HG02943 (cell line): ENCODE measurements at regions not wholly inside any gene's neighbourhood (a gene's known extent, or its start where the extent isn't known, plus 50 kb on each side); places are given as distances from the start of the nearest gene placed in this dataset.
"Not testable (repeated sequence)": the region's sequence is repeated elsewhere in the genome, so short reads cannot be mapped to it uniquely, and the experiment has no call there.

Experiments used
- ATAC-seq: cut with Tn5 transposase; IDR thresholded peaks from one replicate; pipeline ENCODE4 v1.9.1; 2021; ENCODE audit warnings: mild to moderate bottlenecking, low read depth, moderate library complexity; ENCODE audit not compliant: unreplicated experiment

GRCh38 chr6:148602136-148602535 is 144.7 kb upstream of the UST start:
- no peak for ATAC-seq

- no peak for ATAC-seq
Observed at GRCh38 chr6:148608199-148608951, 138.5 kb upstream of the UST start.

- no peak for ATAC-seq
Observed at GRCh38 chr6:148611213-148611612, 135.6 kb upstream of the UST start.

GRCh38 chr6:148612043-148612442 is 134.8 kb upstream of the UST start:
- no peak for ATAC-seq

GRCh38 chr6:148614602-148615001 is 132.2 kb upstream of the UST start:
- ATAC-seq, result no peak

- ATAC-seq, result no peak
Observed at GRCh38 chr6:148616841-148617240, 130.0 kb upstream of the UST start.

GRCh38 chr6:148617530-148617929 is 129.3 kb upstream of the UST start:
- ATAC-seq, result no peak

- ATAC-seq, result no peak
Observed at GRCh38 chr6:148619891-148620290, 126.9 kb upstream of the UST start.

GRCh38 chr6:148620579-148621298 is 126.1 kb upstream of the UST start:
- no peak for ATAC-seq

GRCh38 chr6:148625609-148626008 is 121.2 kb upstream of the UST start:
- no peak for ATAC-seq

- ATAC-seq, result no peak
Observed at GRCh38 chr6:148628251-148628650, 118.6 kb upstream of the UST start.

GRCh38 chr6:148629181-148629580 is 117.6 kb upstream of the UST start:
- ATAC-seq, result no peak

GRCh38 chr6:148629592-148630465 is 117.0 kb upstream of the UST start:
- no peak for ATAC-seq

- ATAC-seq, result no peak
Observed at GRCh38 chr6:148635070-148635743, 111.6 kb upstream of the UST start.

- ATAC-seq, result not testable (repeated sequence)
Observed at GRCh38 chr6:148641836-148642235, 105.0 kb upstream of the UST start.

GRCh38 chr6:148643208-148643607 is 103.6 kb upstream of the UST start:
- not testable (repeated sequence) for ATAC-seq

GRCh38 chr6:148645049-148645448 is 101.8 kb upstream of the UST start:
- ATAC-seq, result not testable (repeated sequence)

- no peak for ATAC-seq
Observed at GRCh38 chr6:148648754-148649453, 97.9 kb upstream of the UST start.

- ATAC-seq, result no peak
Observed at GRCh38 chr6:148649454-148649963, 97.3 kb upstream of the UST start.
